SK-N-SH (cell line): ENCODE measurements at regions not wholly inside any gene's neighbourhood (a gene's known extent, or its start where the extent isn't known, plus 50 kb on each side); places are given as distances from the start of the nearest gene placed in this dataset.

ENCODE experiments used
- CTCF ChIA-PET: fragments of 300-600, 350-600 bp; formaldehyde crosslinking; extraction: SDS; loops from one replicate; lab custom pipeline; 2021; lab: Yijun Ruan, JAX
- POLR2A ChIA-PET: fragments of 350-600 bp; sonication (Branson Sonifier 250); formaldehyde crosslinking; extraction: SDS; loops from one replicate; lab custom pipeline; 2020; ENCODE audit warnings: antibody characterized with exemption, inconsistent platforms; lab: Yijun Ruan, JAX
- DNase-seq: peaks from one replicate; pipeline ENCODE4 v3.0.0; 2012
- H2AFZ ChIP-seq: fragments of 200-600 bp; sonication (generic); 2 replicates; pipeline ENCODE4 v1.8.1; 2016; ENCODE audit warnings: antibody characterized with exemption, mild to moderate bottlenecking, low read depth
- H3F3A ChIP-seq: fragments of 200-600 bp; sonication (generic); replicated peaks from 2 replicates; pipeline ENCODE3; 2016; ENCODE audit warnings: antibody characterized with exemption, mild to moderate bottlenecking; ENCODE audit not compliant: insufficient read depth
- H3K27ac ChIP-seq, 2 experiments: fragments of 200-500 bp in 1 of 2; fragments of 200-600 bp in 1 of 2; sonication (Bioruptor generic) in 1 of 2; sonication (generic), shearing (Covaris generic) in 1 of 2; 2 replicates each; pipeline versions ENCODE4 v1.5.1 to v1.6.1; 2014 to 2016; ENCODE audit warnings: low read depth in 2 of 2, inconsistent platforms in 1 of 2, low read length in 1 of 2, mild to moderate bottlenecking in 1 of 2, mixed read lengths in 1 of 2
- H3K27me3 ChIP-seq: fragments of 200-600 bp; sonication (generic), shearing (Covaris generic); 2 replicates; pipeline ENCODE4 v1.6.1; 2016; ENCODE audit warnings: mixed run types; ENCODE audit not compliant: insufficient read depth
- H3K36me3 ChIP-seq, 2 experiments: fragments of 200-500 bp in 1 of 2; fragments of 200-600 bp in 1 of 2; sonication (Bioruptor generic) in 1 of 2; sonication (generic) in 1 of 2; replicated peaks in 1 of 2; 2 replicates each; pipeline versions ENCODE3 to v1.5.1; 2014 to 2016; ENCODE audit warnings: low read length in 1 of 2, mild to moderate bottlenecking in 1 of 2; ENCODE audit not compliant: insufficient read depth in 2 of 2, control insufficient read depth in 1 of 2
- H3K4me1 ChIP-seq, 2 experiments: fragments of 200-500 bp in 1 of 2; fragments of 200-600 bp in 1 of 2; sonication (Bioruptor generic) in 1 of 2; sonication (generic), shearing (Covaris generic) in 1 of 2; 2 replicates each; pipeline versions ENCODE4 v1.5.1 to v1.6.1; 2014 to 2016; ENCODE audit warnings: low read depth in 1 of 2, low read length in 1 of 2, mixed run types in 1 of 2; ENCODE audit not compliant: insufficient read depth in 2 of 2, control insufficient read depth in 1 of 2
- H3K4me2 ChIP-seq: fragments of 200-600 bp; sonication (generic), shearing (Covaris generic); 2 replicates; pipeline ENCODE4 v1.6.1; 2017; ENCODE audit warnings: mixed run types
- H3K4me3 ChIP-seq, 2 experiments: fragments of 200-500 bp in 1 of 2; fragments of 200-600 bp in 1 of 2; sonication (Bioruptor generic) in 1 of 2; sonication (generic), shearing (Covaris generic) in 1 of 2; 2 replicates each; pipeline versions ENCODE4 v1.5.1 to v1.8.1; 2014 to 2016; ENCODE audit warnings: low read depth in 2 of 2, inconsistent platforms in 1 of 2, low read length in 1 of 2, mild to moderate bottlenecking in 1 of 2, mixed read lengths in 1 of 2, moderate library complexity in 1 of 2
- H3K79me2 ChIP-seq: fragments of 200-600 bp; sonication (generic); 2 replicates; pipeline ENCODE4 v1.8.1; 2017; ENCODE audit warnings: mild to moderate bottlenecking; ENCODE audit not compliant: insufficient read depth
- H3K9ac ChIP-seq: fragments of 200-600 bp; sonication (generic); 2 replicates; pipeline ENCODE4 v1.6.1; 2017; ENCODE audit warnings: mixed run types
- H3K9me2 ChIP-seq: fragments of 200-600 bp; sonication (generic); 2 replicates; pipeline ENCODE4 v1.6.1; 2017; ENCODE audit warnings: mixed run types
- H3K9me3 ChIP-seq: fragments of 200-600 bp; sonication (generic); 2 replicates; pipeline ENCODE4 v1.6.1; 2017; ENCODE audit warnings: mixed run types, mild to moderate bottlenecking, moderate library complexity
- H4K20me1 ChIP-seq: fragments of 200-600 bp; sonication (generic); 2 replicates; pipeline ENCODE4 v1.6.1; 2017; ENCODE audit warnings: mild to moderate bottlenecking, mixed run types; ENCODE audit not compliant: insufficient read depth
- EP300 ChIP-seq, 2 experiments: IDR thresholded peaks; 2 replicates each; pipeline versions ENCODE4 v1.4.0 to v1.6.1; 2012; ENCODE audit warnings: borderline replicate concordance in 1 of 2, low read depth in 1 of 2, low read length in 1 of 2
- FOSL2 ChIP-seq: IDR thresholded peaks from 2 replicates; pipeline ENCODE4 v1.4.0; 2012; ENCODE audit warnings: low read depth, mild to moderate bottlenecking, moderate library complexity, borderline replicate concordance
- FOXM1 ChIP-seq: IDR thresholded peaks from 2 replicates; pipeline ENCODE4 v1.4.0; 2012; ENCODE audit warnings: low read depth, mild to moderate bottlenecking
- GATA2 ChIP-seq: sonication (generic); formaldehyde crosslinking; IDR thresholded peaks from 2 replicates; pipeline ENCODE4 v1.5.0; 2020; ENCODE audit warnings: mild to moderate bottlenecking, missing genetic modification reagents
- IRF3 ChIP-seq: fragments of 150-350 bp; IDR thresholded peaks from 2 replicates; pipeline ENCODE4 v1.6.1; 2016; ENCODE audit warnings: mild to moderate bottlenecking, low read depth, low read length
- MAX ChIP-seq: IDR thresholded peaks from 2 replicates; pipeline ENCODE4 v1.4.0; 2012; ENCODE audit warnings: low read depth
- MEF2A ChIP-seq: IDR thresholded peaks from 2 replicates; pipeline ENCODE4 v1.4.0; 2012; ENCODE audit warnings: low read depth, borderline replicate concordance
- MXI1 ChIP-seq: IDR thresholded peaks from 2 replicates; pipeline ENCODE4 v1.6.1; 2012; ENCODE audit warnings: mild to moderate bottlenecking, low read depth, low read length, improper control_type of control experiment
- NFIC ChIP-seq: IDR thresholded peaks from 2 replicates; pipeline ENCODE4 v1.4.0; 2012; ENCODE audit warnings: borderline replicate concordance
- RAD21 ChIP-seq: IDR thresholded peaks from 2 replicates; pipeline ENCODE4 v1.6.1; 2012; ENCODE audit warnings: mild to moderate bottlenecking, low read length
- SMC3 ChIP-seq: IDR thresholded peaks from 2 replicates; pipeline ENCODE4 v1.6.1; 2012; ENCODE audit warnings: low read depth, low read length, improper control_type of control experiment
- TCF12 ChIP-seq: IDR thresholded peaks from 2 replicates; pipeline ENCODE4 v1.4.0; 2012
- YY1 ChIP-seq: IDR thresholded peaks from 2 replicates; pipeline ENCODE4 v1.4.0; 2012; ENCODE audit warnings: low read depth, mild to moderate bottlenecking
- WGBS: methylation state at CpG from one replicate; pipeline ENCODE4 v1.1.6; 2017; ENCODE audit warnings: low lambda C conversion rate; 5-methylcytosine and 5-hydroxymethylcytosine counted together
- TF ChIP-seq, protein P1 (sequence below): IDR thresholded peaks from 2 replicates; pipeline ENCODE4 v1.4.0; 2012; ENCODE audit warnings: low read depth, borderline replicate concordance
- TF ChIP-seq, protein P2 (sequence below): IDR thresholded peaks from 2 replicates; pipeline ENCODE4; 2012
- TF ChIP-seq, protein P3 (sequence below): fragments of 150-350 bp; IDR thresholded peaks from 2 replicates; pipeline ENCODE4 v1.6.1; 2017; ENCODE audit warnings: antibody characterized with exemption, low read length, low read depth, borderline replicate concordance

GRCh38 chr4:26001413-26001812 lies 87.4 kb downstream of the SMIM20 start:
- no peak overlapping the region for H3K9ac ChIP-seq
- TF ChIP-seq, protein P1, sequence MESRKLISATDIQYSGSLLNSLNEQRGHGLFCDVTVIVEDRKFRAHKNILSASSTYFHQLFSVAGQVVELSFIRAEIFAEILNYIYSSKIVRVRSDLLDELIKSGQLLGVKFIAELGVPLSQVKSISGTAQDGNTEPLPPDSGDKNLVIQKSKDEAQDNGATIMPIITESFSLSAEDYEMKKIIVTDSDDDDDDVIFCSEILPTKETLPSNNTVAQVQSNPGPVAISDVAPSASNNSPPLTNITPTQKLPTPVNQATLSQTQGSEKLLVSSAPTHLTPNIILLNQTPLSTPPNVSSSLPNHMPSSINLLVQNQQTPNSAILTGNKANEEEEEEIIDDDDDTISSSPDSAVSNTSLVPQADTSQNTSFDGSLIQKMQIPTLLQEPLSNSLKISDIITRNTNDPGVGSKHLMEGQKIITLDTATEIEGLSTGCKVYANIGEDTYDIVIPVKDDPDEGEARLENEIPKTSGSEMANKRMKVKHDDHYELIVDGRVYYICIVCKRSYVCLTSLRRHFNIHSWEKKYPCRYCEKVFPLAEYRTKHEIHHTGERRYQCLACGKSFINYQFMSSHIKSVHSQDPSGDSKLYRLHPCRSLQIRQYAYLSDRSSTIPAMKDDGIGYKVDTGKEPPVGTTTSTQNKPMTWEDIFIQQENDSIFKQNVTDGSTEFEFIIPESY = no peak
- no peak for TF ChIP-seq MAX
- TF ChIP-seq RAD21 = no peak
- no peak for TF ChIP-seq EP300 (IDR thresholded peaks at IDR 0.05; ENCODE audit: borderline replicate concordance in 1 of 2, low read depth in 1 of 2, low read length in 1 of 2)
- TF ChIP-seq FOXM1 = no peak
- no peak for TF ChIP-seq YY1
- TF ChIP-seq NFIC = no peak
- no peak for TF ChIP-seq SMC3
- TF ChIP-seq FOSL2 = no peak
- no peak for TF ChIP-seq MEF2A
- TF ChIP-seq GATA2 (CRISPR knock-in tag) = no peak
- TF ChIP-seq, protein P2, sequence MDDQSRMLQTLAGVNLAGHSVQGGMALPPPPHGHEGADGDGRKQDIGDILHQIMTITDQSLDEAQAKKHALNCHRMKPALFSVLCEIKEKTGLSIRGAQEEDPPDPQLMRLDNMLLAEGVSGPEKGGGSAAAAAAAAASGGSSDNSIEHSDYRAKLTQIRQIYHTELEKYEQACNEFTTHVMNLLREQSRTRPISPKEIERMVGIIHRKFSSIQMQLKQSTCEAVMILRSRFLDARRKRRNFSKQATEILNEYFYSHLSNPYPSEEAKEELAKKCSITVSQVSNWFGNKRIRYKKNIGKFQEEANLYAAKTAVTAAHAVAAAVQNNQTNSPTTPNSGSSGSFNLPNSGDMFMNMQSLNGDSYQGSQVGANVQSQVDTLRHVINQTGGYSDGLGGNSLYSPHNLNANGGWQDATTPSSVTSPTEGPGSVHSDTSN = no peak
- no peak for TF ChIP-seq TCF12
- no peak for TF ChIP-seq MXI1
- no peak for TF ChIP-seq IRF3
- TF ChIP-seq, protein P3, sequence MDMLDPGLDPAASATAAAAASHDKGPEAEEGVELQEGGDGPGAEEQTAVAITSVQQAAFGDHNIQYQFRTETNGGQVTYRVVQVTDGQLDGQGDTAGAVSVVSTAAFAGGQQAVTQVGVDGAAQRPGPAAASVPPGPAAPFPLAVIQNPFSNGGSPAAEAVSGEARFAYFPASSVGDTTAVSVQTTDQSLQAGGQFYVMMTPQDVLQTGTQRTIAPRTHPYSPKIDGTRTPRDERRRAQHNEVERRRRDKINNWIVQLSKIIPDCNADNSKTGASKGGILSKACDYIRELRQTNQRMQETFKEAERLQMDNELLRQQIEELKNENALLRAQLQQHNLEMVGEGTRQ = no peak
- no peak overlapping the region for H2AFZ ChIP-seq
- DNase-seq = no peak
- H3K4me3 ChIP-seq = no peak overlapping the region
- H3F3A ChIP-seq = no peaks in the 10 kb centered on the region
- POLR2A ChIA-PET = no interaction called here
- H3K4me1 ChIP-seq = no peaks in the 10 kb centered on the region; a peak in 1 of 4 replicates
- H3K36me3 ChIP-seq = no peaks in the 10 kb centered on the region
- no peak overlapping the region for H3K27ac ChIP-seq
- 0% methylated on average over 2 of the region's 3 CpGs for WGBS
- CTCF ChIA-PET = interaction anchor here (0.8 to 1.3 kb wide), 2 partner anchors 13 to 15 kb away, joined by 3 to 10 read pairs; no protein-coding TSS in a partner anchor
- no peaks in the 10 kb centered on the region; the same call in 1 of the 2 replicates for H3K27me3 ChIP-seq
- no peak overlapping the region for H3K4me2 ChIP-seq
- H3K9me2 ChIP-seq = no peaks in the 10 kb centered on the region
- H3K9me3 ChIP-seq = no peaks in the 10 kb centered on the region
- no peaks in the 10 kb centered on the region for H3K79me2 ChIP-seq
- H4K20me1 ChIP-seq = no peaks in the 10 kb centered on the region
